GM19463 (cell line): ENCODE measurements at regions not wholly inside any gene's neighbourhood (a gene's known extent, or its start where the extent isn't known, plus 50 kb on each side); places are given as distances from the start of the nearest gene placed in this dataset.

ENCODE experiments used
- ATAC-seq: cut with Tn5 transposase; IDR thresholded peaks from one replicate; pipeline ENCODE4 v1.9.1; 2021; ENCODE audit warnings: mild to moderate bottlenecking, moderate library complexity; ENCODE audit not compliant: unreplicated experiment

GRCh38 chr20:61123751-61124368 lies 128.2 kb upstream of the CDH4 start:
- no peak for ATAC-seq

GRCh38 chr20:61125076-61125475 lies 127.0 kb upstream of the CDH4 start:
- no peak for ATAC-seq

GRCh38 chr20:61125546-61126180 lies 126.4 kb upstream of the CDH4 start:
- no peak for ATAC-seq

GRCh38 chr20:61126369-61127195 lies 125.5 kb upstream of the CDH4 start:
- no peak for ATAC-seq

GRCh38 chr20:61127311-61128039 lies 124.6 kb upstream of the CDH4 start:
- ATAC-seq: no peak

- no peak for ATAC-seq
Measured at GRCh38 chr20:61128701-61129269, 123.3 kb upstream of the CDH4 start.

- ATAC-seq: no peak
Measured at GRCh38 chr20:61129311-61129710, 122.8 kb upstream of the CDH4 start.

- ATAC-seq: no peak
Measured at GRCh38 chr20:61130156-61130555, 121.9 kb upstream of the CDH4 start.

GRCh38 chr20:61131944-61132343 lies 120.1 kb upstream of the CDH4 start:
- no peak for ATAC-seq

- ATAC-seq: no peak
Measured at GRCh38 chr20:61133611-61134010, 118.5 kb upstream of the CDH4 start.

- ATAC-seq: no peak
Measured at GRCh38 chr20:61134296-61135030, 117.6 kb upstream of the CDH4 start.

- ATAC-seq: no peak
Measured at GRCh38 chr20:61135266-61135665, 116.8 kb upstream of the CDH4 start.

- no peak for ATAC-seq
Measured at GRCh38 chr20:61135968-61136367, 116.1 kb upstream of the CDH4 start.

GRCh38 chr20:61138566-61138965 lies 113.5 kb upstream of the CDH4 start:
- ATAC-seq: no peak

GRCh38 chr20:61139031-61139430 lies 113.0 kb upstream of the CDH4 start:
- no peak for ATAC-seq

GRCh38 chr20:61140576-61140975 lies 111.5 kb upstream of the CDH4 start:
- ATAC-seq: no peak

- ATAC-seq: no peak
Measured at GRCh38 chr20:61146023-61146422, 106.0 kb upstream of the CDH4 start.

- ATAC-seq: no peak
Measured at GRCh38 chr20:61149636-61150035, 102.4 kb upstream of the CDH4 start.

GRCh38 chr20:61157301-61157700 lies 94.8 kb upstream of the CDH4 start:
- no peak for ATAC-seq

GRCh38 chr20:61159957-61160686 lies 91.9 kb upstream of the CDH4 start:
- no peak for ATAC-seq
